ENCODE measurements at regions not wholly inside any gene's neighbourhood (a gene's known extent, or its start where the extent isn't known, plus 50 kb on each side); places are given as distances from the start of the nearest gene placed in this dataset.

- TF ChIP-seq POLR2AphosphoS5 (IDR thresholded peaks at IDR 0.05): peak; percentile 40
- no peak for TF ChIP-seq POLR2A (IDR thresholded peaks at IDR 0.05)
- H3K36me3 ChIP-seq: no peaks in the 10 kb centered on the region
- H3K4me1 ChIP-seq (replicated peaks): no peaks in the 10 kb centered on the region
- H3K27me3 ChIP-seq (replicated peaks; ENCODE audit: insufficient read depth): no peaks in the 10 kb centered on the region
- DNase-seq (ENCODE audit: low spot score): peak; percentile 62
- intact Hi-C loops (cut with DNase I): no loop called here
- no peaks in the 10 kb centered on the region for H3K9me3 ChIP-seq
- no peak overlapping the region for H3K27ac ChIP-seq
- no peak overlapping the region for H3K4me3 ChIP-seq
- WGBS: 57% methylated on average over 13 of the region's 13 CpGs
These were observed 196.4 kb downstream of the RPLP1 start for GRCh38 chr15:69648775-69649735.

GRCh38 chr15:69652293-69652692 lies 199.7 kb downstream of the RPLP1 start:
- DNase-seq (ENCODE audit: low spot score): no peak
- intact Hi-C loops (cut with DNase I): no loop called here
- H3K4me3 ChIP-seq: no peak overlapping the region
- no peaks in the 10 kb centered on the region for H3K4me1 ChIP-seq (replicated peaks)
- no peaks in the 10 kb centered on the region for H3K9me3 ChIP-seq
- WGBS: 95% methylated on average over 1 of the region's 1 CpG
- no peaks in the 10 kb centered on the region for H3K36me3 ChIP-seq
- TF ChIP-seq, protein P1, sequence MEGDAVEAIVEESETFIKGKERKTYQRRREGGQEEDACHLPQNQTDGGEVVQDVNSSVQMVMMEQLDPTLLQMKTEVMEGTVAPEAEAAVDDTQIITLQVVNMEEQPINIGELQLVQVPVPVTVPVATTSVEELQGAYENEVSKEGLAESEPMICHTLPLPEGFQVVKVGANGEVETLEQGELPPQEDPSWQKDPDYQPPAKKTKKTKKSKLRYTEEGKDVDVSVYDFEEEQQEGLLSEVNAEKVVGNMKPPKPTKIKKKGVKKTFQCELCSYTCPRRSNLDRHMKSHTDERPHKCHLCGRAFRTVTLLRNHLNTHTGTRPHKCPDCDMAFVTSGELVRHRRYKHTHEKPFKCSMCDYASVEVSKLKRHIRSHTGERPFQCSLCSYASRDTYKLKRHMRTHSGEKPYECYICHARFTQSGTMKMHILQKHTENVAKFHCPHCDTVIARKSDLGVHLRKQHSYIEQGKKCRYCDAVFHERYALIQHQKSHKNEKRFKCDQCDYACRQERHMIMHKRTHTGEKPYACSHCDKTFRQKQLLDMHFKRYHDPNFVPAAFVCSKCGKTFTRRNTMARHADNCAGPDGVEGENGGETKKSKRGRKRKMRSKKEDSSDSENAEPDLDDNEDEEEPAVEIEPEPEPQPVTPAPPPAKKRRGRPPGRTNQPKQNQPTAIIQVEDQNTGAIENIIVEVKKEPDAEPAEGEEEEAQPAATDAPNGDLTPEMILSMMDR (IDR thresholded peaks at IDR 0.05): no peak
- TF ChIP-seq POLR2A (IDR thresholded peaks at IDR 0.05) (no peak), POLR2AphosphoS5 (IDR thresholded peaks at IDR 0.05) (no peak)
- no peak overlapping the region for H3K27ac ChIP-seq
- no peaks in the 10 kb centered on the region for H3K27me3 ChIP-seq (replicated peaks; ENCODE audit: insufficient read depth)

DNA sequence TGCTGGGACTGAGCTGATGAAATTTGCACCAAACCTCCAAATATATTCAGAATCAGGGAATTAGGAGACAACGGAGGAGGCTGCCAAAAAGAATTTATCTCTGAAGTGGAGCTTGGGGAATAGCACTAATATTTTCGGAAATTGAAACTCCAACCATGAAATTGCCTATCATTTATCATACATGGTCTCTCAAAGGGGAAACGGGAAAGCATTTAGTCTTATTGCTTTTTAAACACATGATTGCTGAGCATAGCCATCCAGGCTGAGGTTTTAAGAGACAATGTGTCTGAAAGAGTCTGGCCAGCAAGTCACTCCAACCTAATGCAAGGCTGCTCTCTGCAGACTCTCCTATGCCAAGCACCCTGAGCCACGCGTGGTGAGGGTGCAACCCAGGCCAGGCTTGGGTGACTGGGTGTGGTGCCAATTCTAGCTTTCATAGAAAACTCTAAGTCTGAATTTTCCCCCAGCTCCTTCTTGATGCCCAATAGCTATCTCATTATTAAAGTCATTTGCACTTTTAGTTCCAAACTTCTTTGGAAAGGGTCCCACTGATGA lies 200.2 kb downstream of the RPLP1 start:
- DNase-seq (ENCODE audit: low spot score): no peak
- WGBS: 87% methylated on average over 5 of the region's 5 CpGs

DNA sequence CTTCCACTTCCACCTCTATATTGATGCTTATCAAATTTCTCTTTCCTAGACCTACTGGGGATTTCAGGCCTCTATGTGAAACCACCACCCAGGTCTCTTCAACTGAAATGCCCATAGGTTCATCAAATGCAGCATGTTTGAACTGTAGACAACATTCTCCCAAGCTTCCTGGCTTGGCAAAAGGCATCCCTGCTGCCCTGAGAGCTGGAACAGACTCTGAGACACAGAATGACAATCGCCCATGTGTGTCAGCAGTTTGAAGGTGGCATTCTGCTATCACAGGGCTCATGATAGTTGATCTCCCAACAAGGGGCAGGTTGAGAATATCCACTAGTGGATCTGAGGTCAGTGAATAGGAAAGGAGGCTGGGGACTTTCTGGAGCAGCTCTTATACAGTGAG lies 200.7 kb downstream of the RPLP1 start:
- no peaks in the 10 kb centered on the region for H3K9me3 ChIP-seq
- H3K4me1 ChIP-seq (replicated peaks): no peaks in the 10 kb centered on the region
- TF ChIP-seq, protein P1 (IDR thresholded peaks at IDR 0.05): no peak
- TF ChIP-seq POLR2AphosphoS5 (IDR thresholded peaks at IDR 0.05): no peak
- TF ChIP-seq POLR2A (IDR thresholded peaks at IDR 0.05): no peak
- intact Hi-C loops (cut with DNase I): no loop called here
- no peaks in the 10 kb centered on the region for H3K27me3 ChIP-seq (replicated peaks; ENCODE audit: insufficient read depth)
- H3K36me3 ChIP-seq: no peaks in the 10 kb centered on the region
- WGBS: 80% methylated on average over 1 of the region's 1 CpG
- no peak overlapping the region for H3K27ac ChIP-seq
- H3K4me3 ChIP-seq: no peak overlapping the region
- no peak for DNase-seq (ENCODE audit: low spot score)

More for the DNA sequence above, 200.2 kb downstream of the RPLP1 start:
- TF ChIP-seq, protein P1 (IDR thresholded peaks at IDR 0.05): peak in 2 of 4 experiments; percentile 5 to 12
- TF ChIP-seq POLR2AphosphoS5 (IDR thresholded peaks at IDR 0.05): no peak
- H3K27ac ChIP-seq: no peak overlapping the region
- H3K9me3 ChIP-seq: no peaks in the 10 kb centered on the region
- H3K36me3 ChIP-seq: no peaks in the 10 kb centered on the region
- H3K27me3 ChIP-seq (replicated peaks; ENCODE audit: insufficient read depth): no peaks in the 10 kb centered on the region
- H3K4me1 ChIP-seq (replicated peaks): no peaks in the 10 kb centered on the region
- no peak overlapping the region for H3K4me3 ChIP-seq
- intact Hi-C loops (cut with DNase I): no loop called here

DNA sequence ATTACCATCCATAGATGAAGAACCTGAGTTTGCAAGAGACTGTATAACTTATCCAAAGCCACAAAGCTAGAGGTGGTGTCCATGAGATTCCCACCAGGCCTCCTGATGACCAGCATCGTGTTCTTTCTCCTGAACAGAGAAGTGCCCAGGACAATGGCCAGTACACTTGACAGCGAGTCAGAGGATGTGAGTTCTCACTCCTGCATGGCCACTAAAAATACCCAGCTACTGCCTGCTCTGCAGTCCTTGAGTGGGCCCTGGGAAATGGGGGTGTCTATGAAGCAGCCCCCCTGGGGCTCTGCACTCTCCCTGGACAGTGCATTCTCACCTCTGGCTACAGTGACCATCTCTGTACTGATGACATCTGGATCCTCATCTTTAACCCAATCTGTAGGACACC lies 201.2 kb downstream of the RPLP1 start:
- H3K36me3 ChIP-seq: no peaks in the 10 kb centered on the region
- DNase-seq (ENCODE audit: low spot score): no peak

More for the DNA sequence above, 201.2 kb downstream of the RPLP1 start:
- Histone ChIP-seq H3K4me3 (no peak overlapping the region), H3K27me3 (replicated peaks; ENCODE audit: insufficient read depth) (no peaks in the 10 kb centered on the region), H3K27ac (no peak overlapping the region), H3K4me1 (replicated peaks) (no peaks in the 10 kb centered on the region), H3K9me3 (no peaks in the 10 kb centered on the region)
- intact Hi-C loops (cut with DNase I): no loop called here
- WGBS: 100% methylated on average over 2 of the region's 2 CpGs
- no peak for TF ChIP-seq POLR2A (IDR thresholded peaks at IDR 0.05)

Measured in prostate gland (tissue), 2 donors.